GM12878 (cell line): ENCODE measurements at regions not wholly inside any gene's neighbourhood (a gene's known extent, or its start where the extent isn't known, plus 50 kb on each side); places are given as distances from the start of the nearest gene placed in this dataset.

Source experiments
- ATAC-seq: fragments of 200-7000 bp; cut with Tn5 transposase; 3 replicates; pipeline ENCODE4 v1.9.1; 2020; ENCODE audit warnings: mild to moderate bottlenecking, moderate library complexity
- BruUV-seq: library from RNA; stranded (reverse); fragments of 400-500 nt; replicated peaks from 2 replicates; lab custom pipeline; 2021; lab: Mats Ljungman, UMichigan
- CTCF ChIA-PET: fragments of 300-600 bp; sonication (Branson Sonifier 250); formaldehyde crosslinking; extraction: SDS; loops from one replicate; lab custom pipeline; 2021; ENCODE audit warnings: inconsistent platforms; lab: Yijun Ruan, JAX
- POLR2A ChIA-PET: fragments of 350-600 bp; formaldehyde crosslinking; extraction: SDS; loops from one replicate; lab custom pipeline; 2021; ENCODE audit warnings: inconsistent platforms; lab: Charles Lee
- RAD21 ChIA-PET: fragments of 300-600 bp; sonication (Branson Sonifier 250); formaldehyde crosslinking; loops from one replicate; lab custom pipeline; 2023; ENCODE audit warnings: antibody characterized with exemption; ENCODE audit not compliant: unreplicated experiment; lab: Charles Lee
- SMC1A ChIA-PET: fragments of 300-600 bp; sonication (Branson Sonifier 250); formaldehyde crosslinking; loops from one replicate; lab custom pipeline; 2023; ENCODE audit not compliant: unreplicated experiment, uncharacterized antibody; lab: Charles Lee
- DNase-seq: peaks from one replicate; pipeline ENCODE4 v3.0.0-alpha.2; 2011; ENCODE audit warnings: low read depth, low spot score
- FAIRE-seq: peaks from 3 replicates; lab custom pipeline; 2011; peaks lifted over from hg19 to GRCh38; lab: Jason Lieb, UNC
- H2AFZ ChIP-seq: 2 replicates; pipeline ENCODE4 v1.6.0; 2011; ENCODE audit warnings: low read depth, low read length, control low read depth; ENCODE audit not compliant: control insufficient read depth
- H3K27ac ChIP-seq: 2 replicates; pipeline ENCODE4 v1.5.1; 2011; ENCODE audit warnings: control low read depth; ENCODE audit not compliant: control insufficient read depth, insufficient read depth
- H3K27me3 ChIP-seq, 2 experiments: replicated peaks in 1 of 2; 2 replicates each; pipeline versions ENCODE4 v1.6.0 to v1.6.1; 2011; ENCODE audit warnings: low read length in 1 of 2; ENCODE audit not compliant: control insufficient read depth in 2 of 2, insufficient read depth in 2 of 2
- H3K36me3 ChIP-seq, 2 experiments: 2 replicates each; pipeline ENCODE4 v1.5.1; 2011; ENCODE audit warnings: low read length in 1 of 2; ENCODE audit not compliant: control insufficient read depth in 2 of 2, insufficient read depth in 2 of 2
- H3K4me1 ChIP-seq: 2 replicates; pipeline ENCODE4 v1.6.1; 2011; ENCODE audit warnings: mild to moderate bottlenecking, low read length, moderate library complexity, mixed read lengths; ENCODE audit not compliant: control insufficient read depth, insufficient read depth
- H3K4me2 ChIP-seq: 2 replicates; pipeline ENCODE4 v1.6.0; 2011; ENCODE audit warnings: control low read depth; ENCODE audit not compliant: control insufficient read depth, insufficient read depth
- H3K4me3 ChIP-seq: fragments of 200-600 bp; sonication (generic); 2 replicates; pipeline ENCODE4 v1.5.1; 2016
- H3K79me2 ChIP-seq: 2 replicates; pipeline ENCODE4 v1.6.0; 2011; ENCODE audit warnings: low read length; ENCODE audit not compliant: control insufficient read depth, insufficient read depth
- H3K9ac ChIP-seq: 2 replicates; pipeline ENCODE4 v1.8.0; 2011; ENCODE audit warnings: low read length, control low read depth, mixed read lengths; ENCODE audit not compliant: control insufficient read depth, insufficient read depth
- H3K9me3 ChIP-seq: replicated peaks from 3 replicates; pipeline ENCODE4 v1.5.1; 2011; ENCODE audit warnings: mild to moderate bottlenecking, low read length; ENCODE audit not compliant: control insufficient read depth, insufficient read depth
- H4K20me1 ChIP-seq: 2 replicates; pipeline ENCODE4 v1.6.0; 2011; ENCODE audit not compliant: control insufficient read depth, insufficient read depth
- CEBPB ChIP-seq, 2 experiments: fragments of 150-350 bp in 1 of 2; IDR thresholded peaks; 2 replicates each; pipeline ENCODE4 v1.6.1; 2012 to 2014; ENCODE audit warnings: low read depth in 2 of 2, low read length in 2 of 2, borderline replicate concordance in 1 of 2, inconsistent platforms in 1 of 2
- CREB1 ChIP-seq: IDR thresholded peaks from 2 replicates; pipeline ENCODE4 v1.6.1; 2012; ENCODE audit warnings: low read depth, mild to moderate bottlenecking, inconsistent platforms
- CREM ChIP-seq: IDR thresholded peaks from 2 replicates; pipeline ENCODE4 v1.6.1; 2014; ENCODE audit warnings: antibody characterized with exemption, low read depth
- E2F4 ChIP-seq: IDR thresholded peaks from 2 replicates; pipeline ENCODE4 v1.6.1; 2012; ENCODE audit warnings: low read depth, low read length, improper control_type of control experiment
- KLF5 ChIP-seq: fragments of 450-650 bp; IDR thresholded peaks from 2 replicates; pipeline ENCODE4 v1.6.1; 2014; ENCODE audit warnings: mild to moderate bottlenecking; ENCODE audit not compliant: partially characterized antibody
- RB1 ChIP-seq: fragments of 450-650 bp; formaldehyde crosslinking; IDR thresholded peaks from 2 replicates; pipeline ENCODE4 v1.6.1; 2017; ENCODE audit warnings: mild to moderate bottlenecking, borderline replicate concordance
- ZBED1 ChIP-seq: IDR thresholded peaks from 2 replicates; pipeline ENCODE4 v1.6.1; 2016; ENCODE audit warnings: borderline replicate concordance
- ZSCAN29 ChIP-seq: fragments of 450-650 bp; IDR thresholded peaks from 2 replicates; pipeline ENCODE4 v1.6.1; 2017; ENCODE audit warnings: mild to moderate bottlenecking, moderate library complexity
- WGBS: methylation state at CpG from one replicate; pipeline ENCODE4 v1.1.6; 2016; ENCODE audit warnings: low lambda C conversion rate; ENCODE audit not compliant: insufficient replicate concordance, insufficient coverage; ENCODE audit errors: missing lambda C conversion rate; 5-methylcytosine and 5-hydroxymethylcytosine counted together
- in situ Hi-C: fragments of 300-500 bp; cut with MboI; formaldehyde crosslinking; loops from 9 replicates; pipeline ENCODE4 v1.14.3; 2018; ENCODE audit warnings: mixed read lengths
- intact Hi-C: fragments of 100-400 bp; cut with micrococcal nuclease; formaldehyde crosslinking; loops from one replicate; pipeline ENCODE4 v1.14.2; 2022; ENCODE audit not compliant: unreplicated experiment
- TF ChIP-seq, protein P1 (sequence below): fragments of 450-650 bp; IDR thresholded peaks from 2 replicates; pipeline ENCODE4 v1.6.1; 2017; ENCODE audit warnings: mild to moderate bottlenecking, low read depth, inconsistent platforms; ENCODE audit not compliant: poor library complexity, severe bottlenecking
- TF ChIP-seq, protein P2 (sequence below): IDR thresholded peaks from 2 replicates; pipeline ENCODE4 v1.6.1; 2012; ENCODE audit warnings: improper control_type of control experiment, low read depth, low read length; ENCODE audit not compliant: insufficient replicate concordance
- TF ChIP-seq, protein P3 (sequence below): fragments of 150-350 bp; IDR thresholded peaks from 2 replicates; pipeline ENCODE4 v1.6.1; 2014; ENCODE audit warnings: mild to moderate bottlenecking, low read depth, low read length

GRCh38 chr6:23661549-23661948, 464.5 kb upstream of the NRSN1 start (continued):
- TF ChIP-seq, protein P1, sequence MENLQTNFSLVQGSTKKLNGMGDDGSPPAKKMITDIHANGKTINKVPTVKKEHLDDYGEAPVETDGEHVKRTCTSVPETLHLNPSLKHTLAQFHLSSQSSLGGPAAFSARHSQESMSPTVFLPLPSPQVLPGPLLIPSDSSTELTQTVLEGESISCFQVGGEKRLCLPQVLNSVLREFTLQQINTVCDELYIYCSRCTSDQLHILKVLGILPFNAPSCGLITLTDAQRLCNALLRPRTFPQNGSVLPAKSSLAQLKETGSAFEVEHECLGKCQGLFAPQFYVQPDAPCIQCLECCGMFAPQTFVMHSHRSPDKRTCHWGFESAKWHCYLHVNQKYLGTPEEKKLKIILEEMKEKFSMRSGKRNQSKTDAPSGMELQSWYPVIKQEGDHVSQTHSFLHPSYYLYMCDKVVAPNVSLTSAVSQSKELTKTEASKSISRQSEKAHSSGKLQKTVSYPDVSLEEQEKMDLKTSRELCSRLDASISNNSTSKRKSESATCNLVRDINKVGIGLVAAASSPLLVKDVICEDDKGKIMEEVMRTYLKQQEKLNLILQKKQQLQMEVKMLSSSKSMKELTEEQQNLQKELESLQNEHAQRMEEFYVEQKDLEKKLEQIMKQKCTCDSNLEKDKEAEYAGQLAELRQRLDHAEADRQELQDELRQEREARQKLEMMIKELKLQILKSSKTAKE: no peak
- TF ChIP-seq CEBPB (IDR thresholded peaks at IDR 0.05; ENCODE audit: borderline replicate concordance in 1 of 2, low read depth in 2 of 2, low read length in 2 of 2) (no peak), KLF5 (no peak), RB1 (no peak), ZSCAN29 (no peak), E2F4 (no peak)

- CTCF ChIA-PET: no interaction called here
- Histone ChIP-seq H3K36me3 (no peaks in the 10 kb centered on the region), H4K20me1 (no peaks in the 10 kb centered on the region), H2AFZ (no peak overlapping the region), H3K4me2 (no peak overlapping the region), H3K79me2 (no peaks in the 10 kb centered on the region), H3K4me1 (no peaks in the 10 kb centered on the region), H3K27ac (no peak overlapping the region), H3K27me3 (no peaks in the 10 kb centered on the region), H3K9me3 (no peaks in the 10 kb centered on the region), H3K4me3 (no peak overlapping the region), H3K9ac (no peak overlapping the region)
- POLR2A ChIA-PET: no interaction called here
- FAIRE-seq (no peak), DNase-seq (no peak), ATAC-seq (no peak)
- intact Hi-C loops (no loop called here), in situ Hi-C loops (no loop called here)
- RAD21 ChIA-PET: no interaction called here
- BruUV-seq: no TSS peak
- SMC1A ChIA-PET: interaction anchor here (0.6 kb wide), 1 partner anchor 124 kb away, joined by 3 read pairs; no protein-coding TSS in a partner anchor
- WGBS: 0% methylated on average over 3 of the region's 3 CpGs
- TF ChIP-seq, protein P2, sequence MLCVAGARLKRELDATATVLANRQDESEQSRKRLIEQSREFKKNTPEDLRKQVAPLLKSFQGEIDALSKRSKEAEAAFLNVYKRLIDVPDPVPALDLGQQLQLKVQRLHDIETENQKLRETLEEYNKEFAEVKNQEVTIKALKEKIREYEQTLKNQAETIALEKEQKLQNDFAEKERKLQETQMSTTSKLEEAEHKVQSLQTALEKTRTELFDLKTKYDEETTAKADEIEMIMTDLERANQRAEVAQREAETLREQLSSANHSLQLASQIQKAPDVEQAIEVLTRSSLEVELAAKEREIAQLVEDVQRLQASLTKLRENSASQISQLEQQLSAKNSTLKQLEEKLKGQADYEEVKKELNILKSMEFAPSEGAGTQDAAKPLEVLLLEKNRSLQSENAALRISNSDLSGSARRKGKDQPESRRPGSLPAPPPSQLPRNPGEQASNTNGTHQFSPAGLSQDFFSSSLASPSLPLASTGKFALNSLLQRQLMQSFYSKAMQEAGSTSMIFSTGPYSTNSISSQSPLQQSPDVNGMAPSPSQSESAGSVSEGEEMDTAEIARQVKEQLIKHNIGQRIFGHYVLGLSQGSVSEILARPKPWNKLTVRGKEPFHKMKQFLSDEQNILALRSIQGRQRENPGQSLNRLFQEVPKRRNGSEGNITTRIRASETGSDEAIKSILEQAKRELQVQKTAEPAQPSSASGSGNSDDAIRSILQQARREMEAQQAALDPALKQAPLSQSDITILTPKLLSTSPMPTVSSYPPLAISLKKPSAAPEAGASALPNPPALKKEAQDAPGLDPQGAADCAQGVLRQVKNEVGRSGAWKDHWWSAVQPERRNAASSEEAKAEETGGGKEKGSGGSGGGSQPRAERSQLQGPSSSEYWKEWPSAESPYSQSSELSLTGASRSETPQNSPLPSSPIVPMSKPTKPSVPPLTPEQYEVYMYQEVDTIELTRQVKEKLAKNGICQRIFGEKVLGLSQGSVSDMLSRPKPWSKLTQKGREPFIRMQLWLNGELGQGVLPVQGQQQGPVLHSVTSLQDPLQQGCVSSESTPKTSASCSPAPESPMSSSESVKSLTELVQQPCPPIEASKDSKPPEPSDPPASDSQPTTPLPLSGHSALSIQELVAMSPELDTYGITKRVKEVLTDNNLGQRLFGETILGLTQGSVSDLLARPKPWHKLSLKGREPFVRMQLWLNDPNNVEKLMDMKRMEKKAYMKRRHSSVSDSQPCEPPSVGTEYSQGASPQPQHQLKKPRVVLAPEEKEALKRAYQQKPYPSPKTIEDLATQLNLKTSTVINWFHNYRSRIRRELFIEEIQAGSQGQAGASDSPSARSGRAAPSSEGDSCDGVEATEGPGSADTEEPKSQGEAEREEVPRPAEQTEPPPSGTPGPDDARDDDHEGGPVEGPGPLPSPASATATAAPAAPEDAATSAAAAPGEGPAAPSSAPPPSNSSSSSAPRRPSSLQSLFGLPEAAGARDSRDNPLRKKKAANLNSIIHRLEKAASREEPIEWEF: no peak
- TF ChIP-seq CREM (no peak), ZBED1 (no peak), CREB1 (no peak)
- TF ChIP-seq, protein P3, sequence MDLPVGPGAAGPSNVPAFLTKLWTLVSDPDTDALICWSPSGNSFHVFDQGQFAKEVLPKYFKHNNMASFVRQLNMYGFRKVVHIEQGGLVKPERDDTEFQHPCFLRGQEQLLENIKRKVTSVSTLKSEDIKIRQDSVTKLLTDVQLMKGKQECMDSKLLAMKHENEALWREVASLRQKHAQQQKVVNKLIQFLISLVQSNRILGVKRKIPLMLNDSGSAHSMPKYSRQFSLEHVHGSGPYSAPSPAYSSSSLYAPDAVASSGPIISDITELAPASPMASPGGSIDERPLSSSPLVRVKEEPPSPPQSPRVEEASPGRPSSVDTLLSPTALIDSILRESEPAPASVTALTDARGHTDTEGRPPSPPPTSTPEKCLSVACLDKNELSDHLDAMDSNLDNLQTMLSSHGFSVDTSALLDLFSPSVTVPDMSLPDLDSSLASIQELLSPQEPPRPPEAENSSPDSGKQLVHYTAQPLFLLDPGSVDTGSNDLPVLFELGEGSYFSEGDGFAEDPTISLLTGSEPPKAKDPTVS: no peak
Observed at GRCh38 chr6:23663096-23663495, 462.9 kb upstream of the NRSN1 start.
